IMR-90 (cell line): ENCODE measurements at regions not wholly inside any gene's neighbourhood (a gene's known extent, or its start where the extent isn't known, plus 50 kb on each side); places are given as distances from the start of the nearest gene placed in this dataset.

Experiments
- ATAC-seq: fragments of 200-7000 bp; cut with Tn5 transposase; 2 replicates; pipeline ENCODE4 v1.9.1; 2020; ENCODE audit warnings: low read depth, mild to moderate bottlenecking, moderate library complexity
- BruUV-seq: library from RNA; stranded (reverse); fragments of 400-500 nt; replicated peaks from 2 replicates; lab custom pipeline; 2021; lab: Mats Ljungman, UMichigan
- CTCF ChIA-PET: fragments of 300-600 bp; formaldehyde crosslinking; extraction: SDS; loops from one replicate; lab custom pipeline; 2021; ENCODE audit warnings: antibody characterized with exemption; lab: Yijun Ruan, JAX
- POLR2A ChIA-PET: fragments of 300-600 bp; sonication (Branson Sonifier 250); formaldehyde crosslinking; loops from one replicate; lab custom pipeline; 2022; ENCODE audit warnings: antibody characterized with exemption; ENCODE audit not compliant: unreplicated experiment; lab: Charles Lee
- DNase-seq: peaks from one replicate; pipeline ENCODE4 v3.0.0; 2013
- H2AFZ ChIP-seq: replicated peaks from 2 replicates; pipeline ENCODE3; 2013; ENCODE audit warnings: low read length, mild to moderate bottlenecking; ENCODE audit not compliant: poor library complexity
- H2AK5ac ChIP-seq: 2 replicates; pipeline ENCODE4 v1.6.1; 2013; ENCODE audit warnings: low read depth, low read length, inconsistent platforms
- H2AK9ac ChIP-seq: replicated peaks from 2 replicates; pipeline ENCODE3; 2013; ENCODE audit warnings: mild to moderate bottlenecking, low read depth, low read length, moderate library complexity; ENCODE audit not compliant: poor library complexity
- H2BK120ac ChIP-seq: 2 replicates; pipeline ENCODE4 v1.6.1; 2013; ENCODE audit warnings: low read depth, low read length, inconsistent platforms
- H2BK15ac ChIP-seq: 3 replicates; pipeline ENCODE4 v1.6.1; 2013; ENCODE audit warnings: low read depth, low read length, inconsistent platforms
- H2BK20ac ChIP-seq: 2 replicates; pipeline ENCODE4 v1.6.1; 2013; ENCODE audit warnings: low read depth, mild to moderate bottlenecking, inconsistent platforms, low read length, moderate library complexity
- H2BK5ac ChIP-seq: 2 replicates; pipeline ENCODE4 v1.6.1; 2013; ENCODE audit warnings: mild to moderate bottlenecking, low read depth, low read length, inconsistent platforms; ENCODE audit not compliant: poor library complexity, severe bottlenecking
- H3K14ac ChIP-seq: replicated peaks from 2 replicates; pipeline ENCODE4 v1.6.1; 2013; ENCODE audit warnings: low read depth, low read length, inconsistent platforms
- H3K18ac ChIP-seq: 2 replicates; pipeline ENCODE4 v1.6.1; 2013; ENCODE audit warnings: low read depth, low read length, control low read depth
- H3K23ac ChIP-seq: 2 replicates; pipeline ENCODE4 v1.6.1; 2013; ENCODE audit warnings: low read depth, low read length, inconsistent platforms
- H3K27ac ChIP-seq: 2 replicates; pipeline ENCODE4 v1.5.1; 2013; ENCODE audit warnings: mild to moderate bottlenecking, control low read depth, low read length; ENCODE audit not compliant: insufficient read depth
- H3K27me3 ChIP-seq: 2 replicates; pipeline ENCODE4 v1.6.1; 2013; ENCODE audit warnings: low read length; ENCODE audit not compliant: control insufficient read depth, insufficient read depth
- H3K36me3 ChIP-seq: 2 replicates; pipeline ENCODE4 v1.6.1; 2013; ENCODE audit warnings: low read length, mixed read lengths; ENCODE audit not compliant: control insufficient read depth, insufficient read depth
- H3K4ac ChIP-seq: 2 replicates; pipeline ENCODE4 v1.6.1; 2013; ENCODE audit warnings: low read depth, low read length, inconsistent platforms
- H3K4me1 ChIP-seq: 2 replicates; pipeline ENCODE4 v1.6.1; 2013; ENCODE audit warnings: low read length, mixed read lengths; ENCODE audit not compliant: control insufficient read depth, insufficient read depth
- H3K4me2 ChIP-seq: 2 replicates; pipeline ENCODE4 v1.6.1; 2013; ENCODE audit warnings: low read depth, mild to moderate bottlenecking, control low read depth, low read length, moderate library complexity
- H3K4me3 ChIP-seq: 2 replicates; pipeline ENCODE4 v1.5.1; 2013; ENCODE audit warnings: low read depth, mild to moderate bottlenecking, control low read depth, low read length, moderate library complexity; ENCODE audit not compliant: insufficient read depth
- H3K56ac ChIP-seq: 2 replicates; pipeline ENCODE4 v1.6.1; 2013; ENCODE audit warnings: low read length, inconsistent platforms; ENCODE audit not compliant: insufficient read depth; ENCODE audit errors: extremely low read depth
- H3K79me1 ChIP-seq, 2 experiments: 2 replicates each; pipeline ENCODE4 v1.6.1; 2013; ENCODE audit warnings: low read length in 2 of 2, inconsistent platforms in 1 of 2, low read depth in 1 of 2
- H3K9ac ChIP-seq: 2 replicates; pipeline ENCODE4 v1.6.1; 2013; ENCODE audit warnings: low read depth, low read length, control low read depth
- H3K9me1 ChIP-seq: 2 replicates; pipeline ENCODE4 v1.6.1; 2013; ENCODE audit warnings: low read length, inconsistent platforms; ENCODE audit not compliant: insufficient read depth
- H3K9me3 ChIP-seq: 2 replicates; pipeline ENCODE4 v1.6.1; 2013; ENCODE audit warnings: low read length; ENCODE audit not compliant: control insufficient read depth, insufficient read depth
- H4K20me1 ChIP-seq: 2 replicates; pipeline ENCODE4 v1.6.1; 2013; ENCODE audit warnings: low read length, inconsistent platforms; ENCODE audit not compliant: insufficient read depth
- H4K5ac ChIP-seq: 2 replicates; pipeline ENCODE4 v1.6.1; 2013; ENCODE audit warnings: mild to moderate bottlenecking, low read depth, low read length, control low read depth
- H4K8ac ChIP-seq, 2 experiments: 2 replicates each; pipeline ENCODE4 v1.6.1; 2013; ENCODE audit warnings: low read depth in 2 of 2, low read length in 2 of 2, control low read depth in 1 of 2, inconsistent platforms in 1 of 2
- H4K91ac ChIP-seq: 2 replicates; pipeline ENCODE4 v1.6.1; 2013; ENCODE audit warnings: low read depth, low read length, inconsistent platforms; ENCODE audit not compliant: insufficient read depth
- BHLHE40 ChIP-seq: fragments of 150-350 bp; IDR thresholded peaks from 2 replicates; pipeline ENCODE4 v1.6.1; 2016; ENCODE audit warnings: mild to moderate bottlenecking, low read depth, low read length
- CEBPB ChIP-seq: IDR thresholded peaks from 2 replicates; pipeline ENCODE4 v1.6.1; 2012; ENCODE audit warnings: low read depth, low read length, improper control_type of control experiment
- CHD1 ChIP-seq: IDR thresholded peaks from 2 replicates; pipeline ENCODE4 v1.6.1; 2012; ENCODE audit warnings: low read depth, low read length, improper control_type of control experiment
- CTCF ChIP-seq: conservative IDR thresholded peaks from 2 replicates; pipeline ENCODE4 v1.5.1; 2012; ENCODE audit warnings: mild to moderate bottlenecking, low read depth, low read length, improper control_type of control experiment
- FOS ChIP-seq: fragments of 150-350 bp; IDR thresholded peaks from 2 replicates; pipeline ENCODE4 v1.6.1; 2016; ENCODE audit warnings: low read depth, low read length
- MAFK ChIP-seq: IDR thresholded peaks from 2 replicates; pipeline ENCODE4 v1.6.1; 2012; ENCODE audit warnings: low read depth, low read length, improper control_type of control experiment
- MAZ ChIP-seq: IDR thresholded peaks from 2 replicates; pipeline ENCODE4 v1.6.1; 2012; ENCODE audit warnings: low read depth, mild to moderate bottlenecking, low read length, improper control_type of control experiment, moderate library complexity, borderline replicate concordance
- MXI1 ChIP-seq: IDR thresholded peaks from 2 replicates; pipeline ENCODE4 v1.6.1; 2012; ENCODE audit warnings: low read depth, mild to moderate bottlenecking, low read length, moderate library complexity, borderline replicate concordance
- NFE2L2 ChIP-seq: fragments of 150-350 bp; IDR thresholded peaks from 2 replicates; pipeline ENCODE4 v1.6.1; 2016; ENCODE audit warnings: low read depth, mild to moderate bottlenecking, low read length
- POLR2A ChIP-seq: IDR thresholded peaks from 2 replicates; pipeline ENCODE4 v1.6.1; 2012; ENCODE audit warnings: mild to moderate bottlenecking, low read depth, low read length
- RAD21 ChIP-seq: IDR thresholded peaks from 2 replicates; pipeline ENCODE4 v1.6.1; 2012; ENCODE audit warnings: low read length, improper control_type of control experiment
- RCOR1 ChIP-seq: IDR thresholded peaks from 2 replicates; pipeline ENCODE4 v1.6.1; 2012; ENCODE audit warnings: mild to moderate bottlenecking, low read length, improper control_type of control experiment; ENCODE audit not compliant: insufficient replicate concordance
- RFX5 ChIP-seq: IDR thresholded peaks from 2 replicates; pipeline ENCODE4 v1.8.0; 2012; ENCODE audit warnings: low read depth, mild to moderate bottlenecking, low read length, moderate library complexity
- SMC3 ChIP-seq: fragments of 150-350 bp; IDR thresholded peaks from 2 replicates; pipeline ENCODE4 v1.6.1; 2016; ENCODE audit warnings: low read depth, mild to moderate bottlenecking, antibody characterized with exemption, low read length, moderate library complexity
- USF2 ChIP-seq: fragments of 150-350 bp; IDR thresholded peaks from 2 replicates; pipeline ENCODE4 v1.6.1; 2017; ENCODE audit warnings: mild to moderate bottlenecking, antibody characterized with exemption, low read length, low read depth
- WGBS, 2 experiments: methylation state at CpG; one replicate each; pipeline versions ENCODE4 v1.1.5 to v1.1.7; 2013; ENCODE audit warnings: missing lambda C conversion rate in 2 of 2; ENCODE audit not compliant: insufficient read length in 1 of 2; ENCODE audit errors: extremely low coverage in 2 of 2; 5-methylcytosine and 5-hydroxymethylcytosine counted together
- dilution Hi-C: fragments of 300-500 bp; cut with HindIII; formaldehyde crosslinking; loops from one replicate; pipeline ENCODE4 v1.14.3; 2018; ENCODE audit warnings: low sequenced_read_pairs; ENCODE audit not compliant: unreplicated experiment
- in situ Hi-C: fragments of 300-500 bp; cut with MboI; formaldehyde crosslinking; loops from 3 replicates; pipeline ENCODE4 v1.14.3; 2019; ENCODE audit warnings: low sequenced_read_pairs, inconsistent platforms, mixed read lengths
- intact Hi-C: fragments of 100-400 bp; cut with micrococcal nuclease; formaldehyde crosslinking; loops from 2 replicates; pipeline ENCODE4 v1.10.0; 2022
- TF ChIP-seq, protein P1 (sequence below): fragments of 150-350 bp; IDR thresholded peaks from 2 replicates; pipeline ENCODE4 v1.6.1; 2016; ENCODE audit warnings: low read depth, mild to moderate bottlenecking, low read length, moderate library complexity, borderline replicate concordance

DNA sequence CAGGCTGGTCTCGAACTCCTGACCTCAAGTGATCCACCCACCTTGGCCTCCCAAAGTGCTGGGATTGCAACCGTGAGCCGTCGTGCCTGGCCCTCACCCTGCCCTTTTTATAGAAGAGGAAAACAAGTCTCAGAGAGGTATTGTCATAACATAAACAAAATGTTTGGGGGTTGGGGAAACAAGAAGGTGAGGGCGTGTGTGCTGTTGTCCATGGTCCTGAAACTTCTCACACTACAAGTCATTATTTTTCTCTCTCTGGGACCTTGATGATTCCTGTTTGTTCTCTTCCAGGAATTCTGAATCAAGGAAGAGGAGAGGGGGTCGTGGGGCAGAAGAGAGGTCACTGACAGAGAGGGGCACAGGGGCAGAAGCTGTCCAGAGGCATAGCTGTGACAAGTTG is 160.2 kb upstream of the LHX1 start:
- ChIA-PET CTCF (no interaction called here), POLR2A (no interaction called here)
- no peak overlapping the region for H2BK15ac ChIP-seq
- intact Hi-C loops (no loop called here), in situ Hi-C loops (no loop called here), dilution Hi-C loops (no loop called here)
- WGBS, 2 experiments = no CpG with 5 or more reads among the region's 6 CpGs
- H3K56ac ChIP-seq = no peak overlapping the region
- no peak overlapping the region for H2BK120ac ChIP-seq
- no peaks in the 10 kb centered on the region for H3K9me3 ChIP-seq
- no peak overlapping the region for H3K4me3 ChIP-seq
- no peaks in the 10 kb centered on the region for H3K79me1 ChIP-seq
- no peak overlapping the region for H3K27ac ChIP-seq
- no peaks in the 10 kb centered on the region for H3K9me1 ChIP-seq
- H2AK5ac ChIP-seq = no peak overlapping the region
- H4K5ac ChIP-seq = no peak overlapping the region
- no peaks in the 10 kb centered on the region for H4K20me1 ChIP-seq
- peaks cover 2% of the 10 kb centered on the region; the same call in 1 of the 2 replicates for H3K27me3 ChIP-seq
- no peak for ATAC-seq
- no peak overlapping the region for H2AFZ ChIP-seq
- H3K9ac ChIP-seq = no peak overlapping the region
- no peaks in the 10 kb centered on the region for H3K4me1 ChIP-seq
- TF ChIP-seq MAZ (no peak), RCOR1 (no peak), POLR2A (no peak), RFX5 (no peak), BHLHE40 (no peak), FOS (no peak), MXI1 (no peak), MAFK (no peak), CTCF (no peak), USF2 (no peak), CHD1 (no peak), RAD21 (no peak), SMC3 (no peak), NFE2L2 (no peak), CEBPB (no peak)
- TF ChIP-seq, protein P1, sequence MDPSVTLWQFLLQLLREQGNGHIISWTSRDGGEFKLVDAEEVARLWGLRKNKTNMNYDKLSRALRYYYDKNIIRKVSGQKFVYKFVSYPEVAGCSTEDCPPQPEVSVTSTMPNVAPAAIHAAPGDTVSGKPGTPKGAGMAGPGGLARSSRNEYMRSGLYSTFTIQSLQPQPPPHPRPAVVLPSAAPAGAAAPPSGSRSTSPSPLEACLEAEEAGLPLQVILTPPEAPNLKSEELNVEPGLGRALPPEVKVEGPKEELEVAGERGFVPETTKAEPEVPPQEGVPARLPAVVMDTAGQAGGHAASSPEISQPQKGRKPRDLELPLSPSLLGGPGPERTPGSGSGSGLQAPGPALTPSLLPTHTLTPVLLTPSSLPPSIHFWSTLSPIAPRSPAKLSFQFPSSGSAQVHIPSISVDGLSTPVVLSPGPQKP = no peak
- no TSS peak for BruUV-seq
- no peak overlapping the region for H4K8ac ChIP-seq
- H2BK20ac ChIP-seq = no peak overlapping the region
- H2BK5ac ChIP-seq = no peak overlapping the region
- no peak overlapping the region for H3K14ac ChIP-seq
- no peak overlapping the region for H3K18ac ChIP-seq
- peak; percentile 6 for DNase-seq
- no peak overlapping the region for H3K4me2 ChIP-seq
- no peak overlapping the region for H3K23ac ChIP-seq
- no peak overlapping the region for H2AK9ac ChIP-seq
- no peaks in the 10 kb centered on the region for H3K36me3 ChIP-seq
- no peak overlapping the region for H3K4ac ChIP-seq
- no peak overlapping the region for H4K91ac ChIP-seq
